ENCODE measurements at regions not wholly inside any gene's neighbourhood (a gene's known extent, or its start where the extent isn't known, plus 50 kb on each side); places are given as distances from the start of the nearest gene placed in this dataset.

DNA sequence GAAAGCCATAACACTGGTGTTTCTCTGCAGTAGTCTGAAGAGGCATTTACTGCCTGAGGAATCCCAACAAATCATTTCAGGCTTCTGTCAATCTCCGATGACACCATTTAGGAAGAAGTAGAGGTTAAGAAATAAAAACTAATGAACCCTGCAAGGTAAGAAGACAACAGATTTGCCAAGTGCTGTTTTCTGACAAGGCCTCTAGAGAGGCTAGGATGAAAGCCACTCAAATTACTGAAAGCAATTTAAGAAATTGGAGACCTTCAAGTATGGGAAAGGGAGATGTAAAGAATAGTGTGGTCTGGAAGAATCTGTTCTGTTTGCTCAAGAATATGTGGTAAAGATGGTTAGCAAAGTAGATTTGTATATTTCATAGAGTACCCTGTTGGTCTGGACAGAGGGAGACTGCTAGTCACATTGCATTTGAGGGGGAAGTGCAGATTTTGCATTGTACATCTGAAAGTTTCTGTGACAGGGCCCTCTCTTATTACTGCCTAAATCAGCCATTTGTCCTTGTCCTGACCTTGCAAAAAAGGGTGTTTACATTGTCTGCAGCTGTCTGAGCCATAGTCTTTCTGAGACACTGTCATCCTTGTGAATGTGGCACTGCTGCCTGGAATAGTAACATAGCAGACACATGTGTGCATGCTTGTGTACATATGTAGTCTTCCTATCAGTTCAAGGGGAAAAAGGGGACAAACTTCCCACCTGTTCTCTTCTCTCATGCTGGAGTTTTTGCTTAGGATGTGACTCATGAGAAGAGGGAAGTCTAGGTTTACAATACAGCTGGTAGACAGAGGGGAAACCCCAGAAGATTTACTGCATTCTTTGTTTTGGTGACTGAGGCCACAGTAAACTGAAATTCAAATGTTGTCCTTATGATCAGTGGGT is 640.2 kb upstream of the KIRREL3 start:
- no peak for TF ChIP-seq POLR2AphosphoS5 (IDR thresholded peaks at IDR 0.05; ENCODE audit: low read depth, low read length)
- no peak for TF ChIP-seq POLR2A (IDR thresholded peaks at IDR 0.05; ENCODE audit: low read depth, low read length)
